ENCODE measurements at regions not wholly inside any gene's neighbourhood (a gene's known extent, or its start where the extent isn't known, plus 50 kb on each side); places are given as distances from the start of the nearest gene placed in this dataset.
"Not testable (repeated sequence)": the region's sequence is repeated elsewhere in the genome, so short reads cannot be mapped to it uniquely, and the experiment has no call there.

DNA sequence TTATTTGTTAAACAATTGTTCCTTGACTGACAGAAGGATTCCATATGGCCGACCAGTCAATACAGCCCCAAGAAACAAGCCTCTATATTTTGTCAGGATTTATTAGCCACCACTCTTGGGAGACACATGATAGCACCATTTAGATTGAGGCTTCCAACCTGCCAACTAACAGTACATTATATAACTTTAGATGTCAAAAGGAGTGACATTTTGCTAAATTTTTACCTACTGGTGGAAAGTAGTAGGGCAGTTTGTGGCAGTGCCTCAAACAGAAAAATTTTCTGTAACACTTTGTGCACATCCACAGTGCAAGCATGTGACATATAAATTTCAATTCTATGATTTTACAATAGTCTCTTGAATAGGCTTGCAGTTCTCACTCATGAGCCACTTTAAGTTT, 464.0 kb downstream of the TRIB2 start:
- FAIRE-seq, result no peak
- DNase-seq (ENCODE audit: low spot score), result no peak

DNA sequence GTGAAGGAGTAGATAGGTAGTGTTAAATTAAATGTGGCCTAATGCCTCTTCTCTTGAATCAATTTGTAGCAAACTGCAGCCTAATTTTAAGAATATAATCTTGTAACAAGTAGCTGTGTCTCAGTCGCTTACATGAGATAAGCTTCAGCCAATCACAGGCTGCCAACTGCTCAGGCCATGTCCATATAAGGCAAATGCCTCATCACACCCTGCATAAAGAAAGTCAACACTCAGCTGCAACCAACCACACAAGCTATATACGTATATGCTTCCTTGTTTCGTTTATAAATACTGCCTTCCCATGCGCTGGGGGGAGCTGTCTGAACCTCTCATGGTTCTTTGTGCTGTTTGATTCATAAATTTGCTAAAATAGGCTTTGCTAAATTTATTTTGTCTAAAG, 476.3 kb downstream of the TRIB2 start:
- peak; percentile 9 for FAIRE-seq
- DNase-seq (ENCODE audit: low spot score), result no peak

DNA sequence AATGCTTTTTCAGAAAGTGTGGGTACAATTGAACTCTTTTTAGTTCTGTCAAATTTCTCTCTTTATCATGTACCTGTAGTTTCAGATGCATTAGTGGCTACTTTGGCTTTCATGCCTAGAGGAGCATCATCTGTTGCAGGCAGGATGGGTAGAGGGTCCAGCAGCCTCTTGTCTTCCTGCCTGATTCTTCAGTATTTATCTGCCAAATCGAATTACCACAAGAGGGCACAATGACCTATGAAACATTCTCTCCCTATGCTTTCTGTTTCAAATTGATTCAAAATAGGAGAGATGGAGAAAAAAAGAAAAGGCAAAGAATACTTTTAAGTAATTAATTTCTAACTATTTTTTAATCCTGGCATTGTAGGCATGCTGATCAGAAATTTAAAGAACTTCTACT, 477.2 kb downstream of the TRIB2 start:
- FAIRE-seq (no peak), DNase-seq (ENCODE audit: low spot score) (peak; percentile 42)

DNA sequence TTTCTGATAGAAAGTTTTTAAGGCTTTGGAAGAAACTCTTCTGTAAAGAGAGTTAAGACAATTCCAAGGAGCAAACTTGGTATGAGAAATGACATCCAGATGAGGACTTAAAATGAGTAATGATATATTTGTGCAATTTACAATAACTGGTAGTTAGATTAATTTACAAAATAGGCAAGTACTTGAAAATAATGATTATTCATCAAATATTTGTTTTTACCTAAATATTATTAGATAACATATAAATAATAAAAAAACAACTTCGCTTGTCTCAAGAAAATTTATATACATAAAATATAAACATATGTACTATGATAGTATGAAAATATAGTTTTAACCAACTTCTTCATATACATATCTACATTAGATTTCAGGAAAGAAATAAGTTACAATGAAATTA, 478.5 kb downstream of the TRIB2 start:
- no peak for DNase-seq (ENCODE audit: low spot score)
- FAIRE-seq, result no peak

DNA sequence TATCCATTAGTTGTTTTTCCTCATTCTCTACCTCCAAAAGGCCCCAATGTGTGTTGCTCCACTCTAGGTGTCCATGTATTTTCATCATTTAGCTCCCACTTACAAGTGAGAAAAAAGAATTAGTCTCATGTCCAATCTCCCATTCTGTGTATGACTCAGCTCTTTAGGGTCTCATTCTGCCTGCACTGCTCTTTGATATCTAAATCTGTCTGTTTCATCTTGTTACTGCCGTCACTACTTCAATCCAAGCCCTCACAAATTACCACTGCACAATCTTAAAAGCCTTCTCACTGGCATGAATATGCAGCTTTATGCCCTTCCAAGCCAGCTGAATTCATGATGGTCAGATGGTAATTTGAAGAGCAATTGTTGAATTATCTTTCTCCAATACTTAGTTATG, 480.5 kb downstream of the TRIB2 start:
- FAIRE-seq, result no peak
- no peak for DNase-seq (ENCODE audit: low spot score)

DNA sequence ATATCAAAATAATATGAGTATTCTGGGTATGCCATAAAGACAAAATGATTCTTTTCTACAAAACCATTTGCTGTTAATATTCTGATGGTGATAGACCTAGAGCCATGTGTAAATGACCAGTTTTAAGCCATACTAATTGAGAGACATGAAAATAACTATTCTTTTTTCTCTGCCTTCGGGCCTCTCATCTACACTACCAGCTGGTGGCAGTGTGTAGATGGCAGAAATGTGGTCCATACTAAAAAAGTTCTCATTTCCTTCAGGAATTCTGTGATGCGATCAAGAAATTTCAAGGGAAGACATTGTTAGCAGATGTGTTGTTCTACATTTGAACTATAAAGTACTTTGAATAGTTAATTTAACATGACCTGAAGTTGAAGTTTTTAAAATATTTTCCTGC, 485.2 kb downstream of the TRIB2 start:
- no peak for FAIRE-seq

DNA sequence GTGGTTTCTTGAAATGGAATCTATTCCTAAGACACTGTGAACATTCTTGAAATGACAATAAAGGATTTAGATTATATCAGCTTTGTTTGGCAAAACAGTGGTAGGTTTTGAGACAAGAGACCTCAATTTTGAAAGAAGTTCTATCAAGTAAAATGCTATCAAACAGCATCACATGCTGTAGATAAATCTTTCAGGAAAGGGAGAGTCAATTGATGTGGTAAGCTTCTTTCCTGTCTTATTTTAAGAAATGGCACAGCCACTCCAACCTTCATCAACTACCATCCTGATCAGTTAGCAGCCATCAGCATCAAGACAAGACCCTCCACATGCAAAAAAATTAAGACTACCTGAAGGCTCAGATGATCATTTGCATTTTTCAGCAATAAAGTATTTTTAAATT, 495.4 kb downstream of the TRIB2 start:
- FAIRE-seq, result no peak
- no peak for DNase-seq (ENCODE audit: low spot score)

More for the DNA sequence above, 485.2 kb downstream of the TRIB2 start:
- DNase-seq (ENCODE audit: low spot score), result peak; percentile 31

DNA sequence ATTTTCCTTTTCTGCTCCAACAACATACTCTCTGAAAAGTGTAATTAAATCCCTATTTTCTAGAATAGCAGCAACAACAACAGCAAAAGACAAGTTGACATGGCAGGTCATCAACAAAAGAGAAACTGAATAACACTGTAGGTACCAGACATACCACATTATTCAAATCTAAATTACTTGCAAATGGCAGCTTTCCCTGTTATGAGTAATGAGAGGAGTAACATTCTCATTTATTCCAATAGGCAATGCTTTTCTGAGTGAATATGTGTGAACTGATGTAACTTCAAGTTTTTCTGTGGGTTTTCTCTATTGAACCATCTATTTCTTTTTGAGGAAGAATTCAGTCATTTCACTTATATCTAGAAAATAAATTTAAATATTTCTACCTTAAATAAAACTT, 501.5 kb downstream of the TRIB2 start:
- DNase-seq (ENCODE audit: low spot score) (no peak), FAIRE-seq (no peak)

DNA sequence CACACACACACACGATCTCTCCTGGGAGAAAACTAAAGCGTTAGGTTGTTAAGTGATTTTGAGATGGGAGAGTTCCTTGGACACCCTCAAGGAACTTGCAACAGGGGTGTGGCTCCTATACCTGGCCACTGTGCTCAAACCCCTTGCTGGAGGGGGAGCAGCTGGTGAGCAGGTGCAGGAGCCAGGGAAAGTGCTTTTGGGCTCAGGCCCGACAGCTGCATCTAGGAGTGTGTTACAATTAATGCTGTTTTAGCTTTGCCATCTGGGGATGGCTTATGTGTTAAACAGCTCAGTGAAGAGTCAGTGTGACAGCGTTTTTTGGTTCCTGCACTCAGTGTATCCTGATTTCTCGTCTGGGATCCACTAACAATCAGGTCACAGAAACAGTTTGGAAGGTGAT, 510.8 kb downstream of the TRIB2 start:
- FAIRE-seq, result no peak
- no peak for DNase-seq (ENCODE audit: low spot score)

DNA sequence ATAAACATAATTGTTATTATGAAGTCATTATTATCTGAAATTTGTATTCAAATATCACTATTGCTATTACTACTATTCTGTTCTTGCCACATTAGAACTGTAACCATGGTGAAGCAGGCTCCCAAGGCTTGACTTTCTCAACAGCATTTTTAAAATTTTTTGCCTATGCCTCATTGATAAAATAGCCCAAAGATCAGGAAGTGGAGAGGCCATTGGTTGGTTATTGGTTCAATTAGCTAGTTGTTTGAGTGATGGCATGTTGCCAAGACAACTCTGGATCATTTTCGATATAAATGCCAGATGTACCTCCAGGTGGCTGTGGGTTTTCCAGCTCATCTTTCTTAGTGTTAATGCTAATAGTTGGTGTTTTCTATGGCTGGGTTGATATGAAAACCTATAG, 513.5 kb downstream of the TRIB2 start:
- no peak for FAIRE-seq

DNA sequence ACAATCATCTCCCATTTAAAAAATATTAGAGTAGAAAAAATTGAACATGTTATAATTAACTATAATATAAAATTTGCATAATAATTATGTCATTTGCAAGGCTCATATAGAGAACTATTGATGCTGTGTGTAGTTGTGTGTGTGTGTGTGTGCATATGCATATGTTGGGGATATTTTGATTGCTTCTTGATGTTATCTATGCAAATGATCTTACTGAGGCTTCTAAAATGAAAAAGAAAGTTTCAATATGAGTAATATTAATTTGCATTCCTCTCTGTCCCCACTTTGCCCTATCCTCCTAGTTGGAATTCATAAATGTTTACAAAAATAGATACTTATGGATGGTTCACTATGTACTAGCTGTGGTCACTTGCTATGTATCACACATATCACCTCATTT, 523.3 kb downstream of the TRIB2 start:
- DNase-seq (ENCODE audit: low spot score), result no peak
- no peak for FAIRE-seq

More for the DNA sequence above, 513.5 kb downstream of the TRIB2 start:
- DNase-seq (ENCODE audit: low spot score), result peak; percentile 27

DNA sequence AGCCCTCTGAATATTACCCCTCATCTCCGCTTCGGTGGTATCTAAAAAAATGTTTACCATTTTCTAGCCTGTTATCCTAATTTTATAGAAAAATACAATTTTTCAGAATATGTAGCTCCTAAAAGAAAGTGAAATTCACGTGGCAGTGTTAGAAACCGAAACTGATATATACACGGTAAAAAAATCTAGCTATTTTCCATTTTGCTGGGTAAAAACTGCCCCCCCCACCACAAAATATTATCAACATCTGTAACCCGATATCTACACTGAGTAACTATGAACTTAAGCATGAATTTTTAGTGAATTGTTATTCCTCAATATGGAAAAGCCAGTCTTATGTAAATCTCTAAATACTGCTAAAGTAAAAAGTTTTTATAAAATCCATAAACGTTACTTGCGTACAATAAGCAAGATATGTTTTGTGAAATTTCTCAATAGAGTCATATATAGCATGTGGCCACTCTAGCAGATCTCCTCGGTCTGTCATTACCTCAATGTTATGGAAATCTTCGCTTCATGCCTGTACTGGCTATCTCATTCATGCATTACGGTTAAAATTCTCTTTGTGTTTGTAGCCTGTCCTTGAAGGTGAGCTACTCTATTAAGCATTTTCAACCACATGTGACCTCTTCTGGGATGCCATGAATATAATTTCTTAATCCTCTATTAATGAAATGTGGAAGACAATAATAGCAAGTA, 524.2 kb downstream of the TRIB2 start:
- DNase-seq (ENCODE audit: low spot score), result no peak
- FAIRE-seq, result no peak

DNA sequence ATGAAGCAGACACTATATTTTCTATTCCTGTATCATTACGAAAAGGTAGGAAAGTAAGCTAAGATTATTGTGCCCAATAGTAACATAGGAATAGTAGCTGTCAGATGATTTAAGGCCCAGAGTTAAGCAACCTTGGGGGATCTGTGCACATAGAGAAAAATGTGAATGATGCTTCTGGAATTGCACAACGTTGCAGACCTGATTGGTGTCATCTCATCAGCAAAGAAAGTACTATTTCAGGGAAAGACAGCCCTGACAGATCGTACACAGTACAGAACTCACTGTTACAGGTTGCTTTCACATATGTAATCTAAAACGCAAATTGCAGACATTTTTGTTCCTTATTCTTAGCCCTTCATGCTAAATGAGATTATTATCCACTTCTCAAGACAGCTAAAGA, 535.9 kb downstream of the TRIB2 start:
- FAIRE-seq (no peak), DNase-seq (ENCODE audit: low spot score) (no peak)

DNA sequence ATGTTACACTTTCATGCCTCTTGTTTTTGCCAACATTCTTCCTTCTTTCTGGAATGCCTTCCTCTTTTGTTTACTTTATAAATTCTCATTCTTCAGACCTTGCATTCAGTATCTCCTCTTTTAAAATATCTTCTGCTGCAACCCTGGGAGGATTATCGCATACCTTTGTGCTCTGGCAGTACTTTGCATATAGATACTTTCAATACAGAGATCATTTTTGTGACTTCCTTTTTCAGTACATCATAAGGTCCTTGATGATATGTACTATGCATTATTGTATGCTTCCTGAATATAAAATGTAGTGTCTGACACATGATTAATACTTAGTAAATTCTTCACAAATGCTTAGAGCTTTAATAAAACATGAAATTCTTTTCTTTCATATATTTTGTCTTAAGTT, 538.7 kb downstream of the TRIB2 start:
- no peak for FAIRE-seq
- no peak for DNase-seq (ENCODE audit: low spot score)

DNA sequence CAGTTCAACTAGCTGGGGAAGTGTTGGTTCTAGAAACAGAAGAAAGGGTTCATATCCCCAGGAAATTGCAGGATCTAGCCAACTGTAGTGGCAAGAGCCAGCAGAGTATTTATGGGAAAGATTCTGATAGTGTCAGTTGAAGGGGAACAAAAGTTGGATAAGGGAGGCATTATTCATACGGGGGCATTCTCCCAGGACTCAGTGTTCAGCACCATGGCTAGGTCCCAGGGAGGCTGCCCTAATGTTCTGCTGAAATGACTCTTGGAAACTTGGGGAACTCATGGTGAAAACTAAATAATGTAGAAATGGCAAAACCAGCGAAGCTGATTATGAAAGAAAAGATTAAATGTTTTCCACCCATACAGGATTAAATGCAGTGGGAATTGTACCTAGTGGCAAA, 543.7 kb downstream of the TRIB2 start:
- DNase-seq (ENCODE audit: low spot score), result peak; percentile 27
- FAIRE-seq, result no peak

DNA sequence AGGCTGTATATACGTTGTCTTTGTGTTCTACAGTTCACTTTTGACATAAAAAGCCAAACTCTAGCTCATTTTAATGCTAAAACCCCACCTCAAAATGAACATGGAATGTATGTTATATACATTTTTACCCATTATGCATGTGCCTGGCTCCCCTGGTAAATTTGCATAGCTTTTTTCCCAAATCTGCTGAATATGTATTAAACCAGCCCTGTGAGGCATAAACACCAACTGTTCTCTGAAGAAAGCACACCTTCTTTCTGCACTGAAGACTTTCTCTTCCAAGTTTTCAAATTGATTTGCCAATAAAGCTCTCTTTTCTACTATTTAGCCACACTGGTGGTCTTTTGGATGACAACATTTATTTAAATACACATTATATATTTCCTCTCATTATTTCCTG, 549.4 kb downstream of the TRIB2 start:
- FAIRE-seq, result no peak
- no peak for DNase-seq (ENCODE audit: low spot score)

DNA sequence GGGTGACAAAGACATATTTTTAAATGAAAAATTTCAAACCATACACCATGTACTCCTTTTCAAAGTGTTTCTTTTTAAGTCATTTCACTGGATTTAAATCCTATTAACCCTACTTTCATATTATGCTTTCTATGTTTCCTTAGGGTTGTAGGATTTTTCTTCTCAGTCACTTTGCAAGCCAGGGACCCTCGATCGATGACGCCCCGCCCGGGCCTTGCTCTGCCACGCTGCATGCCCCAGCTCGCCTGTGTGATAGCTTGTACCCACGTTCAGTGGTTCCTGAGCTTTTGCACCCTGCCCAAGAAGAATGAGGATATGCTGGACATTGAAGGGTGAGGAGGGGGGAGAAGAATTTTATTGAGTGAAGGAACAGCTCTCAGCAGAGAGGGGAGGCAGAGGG, 568.0 kb downstream of the TRIB2 start:
- no peak for FAIRE-seq
- DNase-seq (ENCODE audit: low spot score), result no peak

DNA sequence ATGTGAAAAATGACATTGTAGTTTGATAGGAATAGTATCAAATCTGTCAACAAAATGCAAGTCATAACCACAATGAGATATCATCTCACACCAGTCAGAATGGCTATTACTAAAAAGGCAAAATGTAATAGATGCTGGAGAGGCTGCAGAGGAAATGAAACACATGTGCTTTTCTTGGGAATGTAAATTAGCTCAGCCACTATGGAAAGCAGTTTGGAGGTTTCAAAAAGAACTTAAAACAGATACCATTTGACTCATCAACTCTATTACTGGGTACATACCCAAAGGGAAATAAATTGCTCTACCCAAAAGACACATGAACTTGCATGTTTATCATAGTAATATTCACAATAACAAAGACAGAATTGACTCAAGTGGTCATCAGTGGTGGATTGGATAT, 572.6 kb downstream of the TRIB2 start:
- no peak for FAIRE-seq
- no peak for DNase-seq (ENCODE audit: low spot score)

DNA sequence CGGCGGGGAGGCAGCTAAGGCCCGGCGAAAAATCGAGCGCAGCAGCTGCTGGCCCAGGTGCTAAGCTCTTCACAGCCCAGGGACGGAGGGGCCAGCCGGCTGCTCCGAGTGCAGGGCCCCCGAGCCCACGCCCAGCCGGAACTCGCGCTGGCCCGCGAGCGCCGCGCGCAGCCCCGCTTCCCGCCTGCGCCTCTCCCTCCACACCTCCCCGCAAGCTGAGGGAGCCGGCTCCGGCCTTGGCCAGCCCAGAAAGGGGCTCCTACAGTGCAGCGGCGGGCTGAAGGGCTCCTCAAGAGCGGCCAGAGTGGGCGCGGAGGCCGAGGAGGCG, 591.7 kb downstream of the TRIB2 start:
- FAIRE-seq, result not testable (repeated sequence)

DNA sequence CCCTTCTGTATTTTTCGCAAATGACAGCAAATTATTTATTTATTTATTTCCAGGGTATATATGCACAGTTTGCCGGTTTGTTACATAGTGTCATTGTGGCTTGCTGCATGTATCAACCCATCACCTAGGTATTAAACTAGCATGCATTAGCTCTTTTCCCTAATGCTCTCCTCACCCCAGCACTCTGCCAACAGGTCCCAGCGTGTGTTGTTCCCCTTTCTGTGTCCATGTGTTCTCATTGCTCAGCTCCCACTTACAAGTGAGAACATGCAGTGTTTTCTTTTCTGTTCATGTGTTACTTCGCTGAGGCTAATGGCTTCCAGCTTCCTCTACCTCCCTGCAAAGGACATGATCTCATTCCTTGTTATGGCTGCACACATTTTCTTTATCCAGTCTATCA, 592.3 kb downstream of the TRIB2 start:
- DNase-seq (ENCODE audit: low spot score) (no peak), FAIRE-seq (peak; percentile 52)

More for the DNA sequence above, 591.7 kb downstream of the TRIB2 start:
- DNase-seq (ENCODE audit: low spot score), result not testable (repeated sequence)

DNA sequence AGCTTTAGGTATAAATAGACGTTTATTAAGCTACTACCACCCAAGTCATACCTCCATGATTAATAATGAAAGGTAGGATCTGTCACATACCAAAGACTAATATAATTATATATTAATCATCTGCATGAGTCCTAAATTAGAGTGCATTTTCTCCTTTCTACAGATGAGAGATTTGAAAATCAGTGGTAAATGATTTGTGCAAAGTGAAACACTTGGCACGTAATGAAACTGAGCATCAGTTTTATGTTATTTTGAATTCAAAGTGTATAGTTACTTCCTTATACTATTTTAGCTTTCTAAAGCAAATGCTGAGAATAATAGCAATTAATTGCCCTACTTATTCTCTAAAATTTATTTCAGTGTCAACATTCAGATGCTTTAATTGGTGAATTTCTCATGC, 615.3 kb downstream of the TRIB2 start:
- DNase-seq (ENCODE audit: low spot score) (no peak), FAIRE-seq (no peak)

DNA sequence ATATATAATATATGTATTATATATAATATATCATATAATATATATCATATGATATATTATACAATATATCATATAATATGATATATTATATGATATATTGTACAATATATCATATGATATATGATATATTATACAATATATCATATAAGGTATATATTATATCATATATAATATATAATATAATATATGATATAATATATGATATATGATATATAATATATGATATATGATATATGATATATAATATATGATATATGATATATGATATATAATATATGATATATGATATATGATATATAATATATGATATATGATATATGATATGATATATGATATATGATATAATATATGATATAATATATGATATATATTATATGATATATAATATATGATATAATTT, 617.3 kb downstream of the TRIB2 start:
- not testable (repeated sequence) for DNase-seq (ENCODE audit: low spot score); FAIRE-seq

DNA sequence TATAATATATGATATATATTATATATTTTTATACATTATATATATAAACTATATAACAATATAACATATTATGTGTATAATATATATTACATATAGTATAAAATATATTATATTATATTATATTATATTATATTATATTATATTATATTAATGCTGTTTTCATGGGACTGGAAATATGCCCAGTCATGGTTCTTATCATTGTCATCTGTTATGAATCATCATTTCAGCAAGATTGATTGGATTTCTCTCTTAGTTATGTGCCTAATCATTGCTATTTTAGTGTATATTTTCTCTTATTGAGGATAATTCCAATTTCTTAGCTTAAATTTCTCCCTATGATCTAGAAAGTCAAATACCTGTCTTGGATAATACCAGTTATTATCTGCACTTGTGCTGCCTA, 617.8 kb downstream of the TRIB2 start:
- no peak for DNase-seq (ENCODE audit: low spot score)
- FAIRE-seq, result no peak

All from urothelium cell line (cell line).